Heart left ventricle (tissue), 16 donors: ENCODE measurements at regions not wholly inside any gene's neighbourhood (a gene's known extent, or its start where the extent isn't known, plus 50 kb on each side); places are given as distances from the start of the nearest gene placed in this dataset.
A peak's percentile ranks its signal among the peaks of the same experiment; 100 is the strongest.

Experiments
- ATAC-seq, 4 donors: fragments of 200-7000 bp; cut with Tn5 transposase; one replicate each; pipeline ENCODE4 v1.9.1; 2020 to 2022; ENCODE audit warnings: moderate library complexity in 4 of 4, mild to moderate bottlenecking in 3 of 4, moderate number of reproducible peaks in 1 of 4
- DNase-seq, 5 donors: peaks; one replicate each; pipeline ENCODE4 v3.0.0-alpha.2; 2020
- H3K27ac ChIP-seq, 12 donors: fragments of 200-600 bp; sonication (generic) in 4 of 12; one replicate each; pipeline versions ENCODE4 v1.5.0 to v1.8.0; 2016 to 2022; ENCODE audit warnings: mild to moderate bottlenecking in 2 of 12
- H3K27me3 ChIP-seq, 9 donors: fragments of 200-600 bp; sonication (generic) in 2 of 9; one replicate each; pipeline versions ENCODE4 v1.5.1 to v1.8.0; 2016 to 2022; ENCODE audit warnings: mild to moderate bottlenecking in 3 of 9
- H3K36me3 ChIP-seq, 9 donors: fragments of 200-600 bp; sonication (generic) in 2 of 9; one replicate each; pipeline versions ENCODE4 v1.5.0 to v1.8.0; 2018 to 2022; ENCODE audit warnings: mild to moderate bottlenecking in 2 of 9
- H3K4me1 ChIP-seq, 12 donors: fragments of 200-600 bp; sonication (generic) in 4 of 12; one replicate each; pipeline versions ENCODE4 v1.5.0 to v1.8.0; 2016 to 2022; ENCODE audit warnings: mild to moderate bottlenecking in 3 of 12
- H3K4me3 ChIP-seq, 12 donors: fragments of 200-600 bp; sonication (generic) in 4 of 12; one replicate each; pipeline versions ENCODE4 v1.5.0 to v1.8.0; 2017 to 2022; ENCODE audit warnings: mild to moderate bottlenecking in 9 of 12, moderate library complexity in 4 of 12
- H3K9me3 ChIP-seq, 12 donors: fragments of 200-600 bp; sonication (generic) in 4 of 12; one replicate each; pipeline versions ENCODE4 v1.5.0 to v1.8.0; 2016 to 2022; ENCODE audit warnings: mild to moderate bottlenecking in 1 of 12
- CTCF ChIP-seq, 12 donors: fragments of 200-600 bp; sonication (generic) in 4 of 12; IDR thresholded peaks; one replicate each; pipeline versions ENCODE4 v1.5.0 to v1.8.0; 2018 to 2022; ENCODE audit warnings: antibody characterized with exemption in 12 of 12, mild to moderate bottlenecking in 5 of 12
- POLR2A ChIP-seq, 2 donors: fragments of 450-650 bp; IDR thresholded peaks; one replicate each; pipeline ENCODE4 v1.6.1; 2017; ENCODE audit warnings: antibody characterized with exemption in 2 of 2, mild to moderate bottlenecking in 2 of 2, moderate library complexity in 2 of 2
- WGBS, 4 donors: extraction: QIAGEN DNeasy Blood & Tissue Kit in 2 of 4; methylation state at CpG; one replicate each; pipeline versions ENCODE4 v1.1.5 to v1.1.7; 2013 to 2018; 5-methylcytosine and 5-hydroxymethylcytosine counted together
- intact Hi-C, 10 donors: fragments of 100-400 bp; cut with DNase I; formaldehyde crosslinking; loops; one replicate each; pipeline versions ENCODE4 v1.11.1 to v1.14.2; 2022
- donor health status: ischemic (EF 13 %, LVEDD 7.1; RV severe dilation, severe dysfunction).
- donor health status: healthy with polysubstance abuse.
- donor health status: DM: no; HTN: yes; CAD: no.
- donor health status: DM: no; HTN: no; CAD: no.
- donor health status: ischemic (EF 25% LVEDD 6.9; RV normal size, moderate dysfunction).
- donor health status: ischemic (EF 25% LVEDD 5.7; RV mildly dilated, moderate dysfunction).
- donor health status: healthy.
- donor health status: DM: yes; HTN: yes; CAD: no.
- donor health status: ischemic (EF 35%, LVEDD 5.7; RV mildly dilated, moderate dysfunction).
- donor health status: nonischemic (EF 11% LVEDD 7.7; RV severe dilation, severe dysfunction).
- donor health status: DM: yes; HTN: yes; CAD: no.
- donor health status: PGD.
- donor health status: ischemic (EF 29% LVEDD 5.4; RV normal size, mild dysfunction).
- donor health status: nonischemic (EF 23%, LVEDD 6.1; RV moderate dilation, normal function).

- H3K27ac ChIP-seq = peak overlapping the region in 1 of 12 donors; percentile 5
- no peak overlapping the region for H3K4me3 ChIP-seq
- no peak for DNase-seq
- 55 to 63% (median 58%) methylated on average over 5 of the region's 5 CpGs for WGBS, 4 donors
- peak in 3 of 4 donors; percentile 33 to 58 (median 33) for ATAC-seq
- no peaks in the 10 kb centered on the region for H3K27me3 ChIP-seq
- H3K36me3 ChIP-seq = peaks cover 0 to 4% (median 0%) of the 10 kb centered on the region in 9 donors
- no peaks in the 10 kb centered on the region for H3K9me3 ChIP-seq
- intact Hi-C loops = loop anchor here in 1 of 10 donors (10.0 kb wide), 1 partner anchor 367 kb away; no protein-coding TSS in a partner anchor
- TF ChIP-seq POLR2A (IDR thresholded peaks at IDR 0.05) = no peak
- no peak for TF ChIP-seq CTCF (IDR thresholded peaks at IDR 0.05)
- H3K4me1 ChIP-seq = peaks cover 0 to 18% (median 6%) of the 10 kb centered on the region in 12 donors
These were observed 105.6 kb upstream of the ROPN1 start for GRCh38 chr3:124097362-124098131.

DNA sequence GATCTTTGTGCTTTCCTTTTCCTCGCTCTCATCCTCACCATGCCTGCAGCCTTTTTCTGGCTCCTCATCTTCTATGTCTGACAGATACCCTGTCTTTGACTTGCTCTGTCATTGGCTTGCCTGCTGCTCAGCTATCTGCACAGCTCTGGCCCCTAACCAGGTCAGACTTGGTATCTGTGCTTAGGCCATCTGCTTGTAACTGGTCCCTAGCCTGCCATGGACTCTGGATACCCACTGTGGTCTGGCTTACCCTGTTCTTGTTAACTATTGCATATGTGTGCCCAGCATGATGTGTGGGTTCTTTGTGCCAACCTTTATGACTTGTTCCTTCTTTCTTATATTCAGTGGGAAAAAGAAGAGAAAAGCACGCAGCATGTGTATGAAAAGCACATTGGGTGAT is 109.7 kb upstream of the ROPN1 start:
- no peak for TF ChIP-seq POLR2A (IDR thresholded peaks at IDR 0.05)
- no peak for TF ChIP-seq CTCF (IDR thresholded peaks at IDR 0.05)
- intact Hi-C loops = no loop called here
- H3K4me1 ChIP-seq = peaks cover 0 to 20% (median 8%) of the 10 kb centered on the region in 12 donors
- no peak overlapping the region for H3K27ac ChIP-seq
- H3K27me3 ChIP-seq = no peaks in the 10 kb centered on the region
- WGBS, 4 donors = 96 to 99% (median 98%) methylated on average over 2 of the region's 2 CpGs
- peak in 1 of 4 donors; percentile 22 for ATAC-seq
- DNase-seq = no peak
- no peaks in the 10 kb centered on the region for H3K9me3 ChIP-seq
- H3K4me3 ChIP-seq = no peak overlapping the region
- no peaks in the 10 kb centered on the region for H3K36me3 ChIP-seq

DNA sequence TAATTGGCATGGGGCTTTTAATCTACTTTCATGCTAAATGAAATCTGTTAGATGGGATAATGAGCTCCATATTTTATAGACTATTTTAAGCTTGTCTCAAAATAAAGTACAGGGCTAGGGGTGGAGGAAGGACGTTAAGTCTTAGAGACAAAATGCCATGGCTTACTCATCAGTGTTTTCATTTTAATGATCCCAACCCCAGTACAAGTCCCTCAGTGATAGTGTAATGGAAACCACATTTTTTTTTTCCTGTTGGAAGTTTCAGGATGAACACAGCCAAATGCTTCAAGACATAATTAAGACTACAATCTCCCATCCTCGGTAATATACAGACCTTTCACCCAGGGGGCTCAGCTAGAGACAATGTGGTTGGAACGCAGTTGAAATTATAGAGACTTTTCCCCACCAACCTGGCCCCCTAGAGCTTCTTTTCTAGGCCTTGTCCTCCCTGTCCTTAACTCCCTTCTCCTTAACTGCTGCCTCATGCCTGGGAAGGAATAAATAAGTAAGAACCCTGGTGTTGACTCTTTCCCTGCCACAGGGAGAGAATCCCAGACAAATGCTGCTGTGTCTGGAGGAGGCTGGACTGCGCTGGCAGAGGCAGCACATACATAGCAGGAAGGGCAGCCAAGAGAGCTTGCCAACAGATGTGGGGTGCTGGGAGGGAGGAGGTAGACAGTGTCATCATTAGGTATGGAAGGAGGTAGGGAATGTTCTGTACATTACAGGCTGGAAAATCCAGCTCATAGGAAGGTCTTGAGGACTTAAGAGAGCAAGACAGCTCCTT is 115.4 kb upstream of the ROPN1 start:
- intact Hi-C loops = no loop called here
- ATAC-seq = peak; percentile 49 to 87 (median 80)
- WGBS, 4 donors = 50 to 69% (median 56%) methylated on average over 4 of the region's 4 CpGs

More for the DNA sequence above, 115.4 kb upstream of the ROPN1 start:
- H3K4me1 ChIP-seq = peaks cover 0 to 25% (median 13%) of the 10 kb centered on the region in 12 donors
- peak in 1 of 5 donors; percentile 36 for DNase-seq
- no peaks in the 10 kb centered on the region for H3K27me3 ChIP-seq
- peak overlapping the region in 3 of 12 donors; percentile 22 to 56 (median 23) for H3K27ac ChIP-seq
- peaks cover 0 to 9% (median 0%) of the 10 kb centered on the region in 12 donors for H3K9me3 ChIP-seq
- H3K36me3 ChIP-seq = no peaks in the 10 kb centered on the region
- TF ChIP-seq POLR2A (IDR thresholded peaks at IDR 0.05) (no peak), CTCF (IDR thresholded peaks at IDR 0.05) (no peak)
- no peak overlapping the region for H3K4me3 ChIP-seq
